ENCODE measurements at regions not wholly inside any gene's neighbourhood (a gene's known extent, or its start where the extent isn't known, plus 50 kb on each side); places are given as distances from the start of the nearest gene placed in this dataset.

DNA sequence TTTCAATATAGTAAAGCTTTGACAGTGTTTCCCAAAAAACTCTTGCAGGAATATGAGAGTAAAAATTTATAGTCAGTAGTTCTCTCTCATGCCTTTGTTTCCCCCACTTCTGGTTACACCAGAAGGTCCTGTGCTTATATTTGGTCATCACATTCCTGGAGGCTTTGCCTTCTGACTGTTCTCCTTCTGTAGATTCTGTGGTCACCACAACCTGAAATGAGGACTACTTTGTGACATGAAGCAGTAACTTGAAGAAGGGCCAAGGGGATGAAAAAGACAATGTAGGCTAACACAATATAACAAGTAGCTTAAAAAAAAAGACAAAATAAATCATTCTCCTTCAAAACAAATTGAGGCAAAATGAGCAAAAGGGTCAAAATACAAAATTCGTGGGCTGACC lies 366.2 kb upstream of the NR3C2 start (continued):
- TF ChIP-seq, protein P1, sequence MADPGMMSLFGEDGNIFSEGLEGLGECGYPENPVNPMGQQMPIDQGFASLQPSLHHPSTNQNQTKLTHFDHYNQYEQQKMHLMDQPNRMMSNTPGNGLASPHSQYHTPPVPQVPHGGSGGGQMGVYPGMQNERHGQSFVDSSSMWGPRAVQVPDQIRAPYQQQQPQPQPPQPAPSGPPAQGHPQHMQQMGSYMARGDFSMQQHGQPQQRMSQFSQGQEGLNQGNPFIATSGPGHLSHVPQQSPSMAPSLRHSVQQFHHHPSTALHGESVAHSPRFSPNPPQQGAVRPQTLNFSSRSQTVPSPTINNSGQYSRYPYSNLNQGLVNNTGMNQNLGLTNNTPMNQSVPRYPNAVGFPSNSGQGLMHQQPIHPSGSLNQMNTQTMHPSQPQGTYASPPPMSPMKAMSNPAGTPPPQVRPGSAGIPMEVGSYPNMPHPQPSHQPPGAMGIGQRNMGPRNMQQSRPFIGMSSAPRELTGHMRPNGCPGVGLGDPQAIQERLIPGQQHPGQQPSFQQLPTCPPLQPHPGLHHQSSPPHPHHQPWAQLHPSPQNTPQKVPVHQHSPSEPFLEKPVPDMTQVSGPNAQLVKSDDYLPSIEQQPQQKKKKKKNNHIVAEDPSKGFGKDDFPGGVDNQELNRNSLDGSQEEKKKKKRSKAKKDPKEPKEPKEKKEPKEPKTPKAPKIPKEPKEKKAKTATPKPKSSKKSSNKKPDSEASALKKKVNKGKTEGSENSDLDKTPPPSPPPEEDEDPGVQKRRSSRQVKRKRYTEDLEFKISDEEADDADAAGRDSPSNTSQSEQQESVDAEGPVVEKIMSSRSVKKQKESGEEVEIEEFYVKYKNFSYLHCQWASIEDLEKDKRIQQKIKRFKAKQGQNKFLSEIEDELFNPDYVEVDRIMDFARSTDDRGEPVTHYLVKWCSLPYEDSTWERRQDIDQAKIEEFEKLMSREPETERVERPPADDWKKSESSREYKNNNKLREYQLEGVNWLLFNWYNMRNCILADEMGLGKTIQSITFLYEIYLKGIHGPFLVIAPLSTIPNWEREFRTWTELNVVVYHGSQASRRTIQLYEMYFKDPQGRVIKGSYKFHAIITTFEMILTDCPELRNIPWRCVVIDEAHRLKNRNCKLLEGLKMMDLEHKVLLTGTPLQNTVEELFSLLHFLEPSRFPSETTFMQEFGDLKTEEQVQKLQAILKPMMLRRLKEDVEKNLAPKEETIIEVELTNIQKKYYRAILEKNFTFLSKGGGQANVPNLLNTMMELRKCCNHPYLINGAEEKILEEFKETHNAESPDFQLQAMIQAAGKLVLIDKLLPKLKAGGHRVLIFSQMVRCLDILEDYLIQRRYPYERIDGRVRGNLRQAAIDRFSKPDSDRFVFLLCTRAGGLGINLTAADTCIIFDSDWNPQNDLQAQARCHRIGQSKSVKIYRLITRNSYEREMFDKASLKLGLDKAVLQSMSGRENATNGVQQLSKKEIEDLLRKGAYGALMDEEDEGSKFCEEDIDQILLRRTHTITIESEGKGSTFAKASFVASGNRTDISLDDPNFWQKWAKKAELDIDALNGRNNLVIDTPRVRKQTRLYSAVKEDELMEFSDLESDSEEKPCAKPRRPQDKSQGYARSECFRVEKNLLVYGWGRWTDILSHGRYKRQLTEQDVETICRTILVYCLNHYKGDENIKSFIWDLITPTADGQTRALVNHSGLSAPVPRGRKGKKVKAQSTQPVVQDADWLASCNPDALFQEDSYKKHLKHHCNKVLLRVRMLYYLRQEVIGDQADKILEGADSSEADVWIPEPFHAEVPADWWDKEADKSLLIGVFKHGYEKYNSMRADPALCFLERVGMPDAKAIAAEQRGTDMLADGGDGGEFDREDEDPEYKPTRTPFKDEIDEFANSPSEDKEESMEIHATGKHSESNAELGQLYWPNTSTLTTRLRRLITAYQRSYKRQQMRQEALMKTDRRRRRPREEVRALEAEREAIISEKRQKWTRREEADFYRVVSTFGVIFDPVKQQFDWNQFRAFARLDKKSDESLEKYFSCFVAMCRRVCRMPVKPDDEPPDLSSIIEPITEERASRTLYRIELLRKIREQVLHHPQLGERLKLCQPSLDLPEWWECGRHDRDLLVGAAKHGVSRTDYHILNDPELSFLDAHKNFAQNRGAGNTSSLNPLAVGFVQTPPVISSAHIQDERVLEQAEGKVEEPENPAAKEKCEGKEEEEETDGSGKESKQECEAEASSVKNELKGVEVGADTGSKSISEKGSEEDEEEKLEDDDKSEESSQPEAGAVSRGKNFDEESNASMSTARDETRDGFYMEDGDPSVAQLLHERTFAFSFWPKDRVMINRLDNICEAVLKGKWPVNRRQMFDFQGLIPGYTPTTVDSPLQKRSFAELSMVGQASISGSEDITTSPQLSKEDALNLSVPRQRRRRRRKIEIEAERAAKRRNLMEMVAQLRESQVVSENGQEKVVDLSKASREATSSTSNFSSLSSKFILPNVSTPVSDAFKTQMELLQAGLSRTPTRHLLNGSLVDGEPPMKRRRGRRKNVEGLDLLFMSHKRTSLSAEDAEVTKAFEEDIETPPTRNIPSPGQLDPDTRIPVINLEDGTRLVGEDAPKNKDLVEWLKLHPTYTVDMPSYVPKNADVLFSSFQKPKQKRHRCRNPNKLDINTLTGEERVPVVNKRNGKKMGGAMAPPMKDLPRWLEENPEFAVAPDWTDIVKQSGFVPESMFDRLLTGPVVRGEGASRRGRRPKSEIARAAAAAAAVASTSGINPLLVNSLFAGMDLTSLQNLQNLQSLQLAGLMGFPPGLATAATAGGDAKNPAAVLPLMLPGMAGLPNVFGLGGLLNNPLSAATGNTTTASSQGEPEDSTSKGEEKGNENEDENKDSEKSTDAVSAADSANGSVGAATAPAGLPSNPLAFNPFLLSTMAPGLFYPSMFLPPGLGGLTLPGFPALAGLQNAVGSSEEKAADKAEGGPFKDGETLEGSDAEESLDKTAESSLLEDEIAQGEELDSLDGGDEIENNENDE (IDR thresholded peaks at IDR 0.05; ENCODE audit: insufficient replicate concordance, low read length): no peak
- no peak for TF ChIP-seq SP2 (IDR thresholded peaks at IDR 0.05; ENCODE audit: low read length)
- no peak for TF ChIP-seq CREB1 (IDR thresholded peaks at IDR 0.05)
- no peak for TF ChIP-seq RXRA (IDR thresholded peaks at IDR 0.05; ENCODE audit: insufficient read depth, low read depth, low read length)
- TF ChIP-seq POU5F1 (IDR thresholded peaks at IDR 0.05; ENCODE audit: low read depth, low read length): no peak
- TF ChIP-seq, protein P2, sequence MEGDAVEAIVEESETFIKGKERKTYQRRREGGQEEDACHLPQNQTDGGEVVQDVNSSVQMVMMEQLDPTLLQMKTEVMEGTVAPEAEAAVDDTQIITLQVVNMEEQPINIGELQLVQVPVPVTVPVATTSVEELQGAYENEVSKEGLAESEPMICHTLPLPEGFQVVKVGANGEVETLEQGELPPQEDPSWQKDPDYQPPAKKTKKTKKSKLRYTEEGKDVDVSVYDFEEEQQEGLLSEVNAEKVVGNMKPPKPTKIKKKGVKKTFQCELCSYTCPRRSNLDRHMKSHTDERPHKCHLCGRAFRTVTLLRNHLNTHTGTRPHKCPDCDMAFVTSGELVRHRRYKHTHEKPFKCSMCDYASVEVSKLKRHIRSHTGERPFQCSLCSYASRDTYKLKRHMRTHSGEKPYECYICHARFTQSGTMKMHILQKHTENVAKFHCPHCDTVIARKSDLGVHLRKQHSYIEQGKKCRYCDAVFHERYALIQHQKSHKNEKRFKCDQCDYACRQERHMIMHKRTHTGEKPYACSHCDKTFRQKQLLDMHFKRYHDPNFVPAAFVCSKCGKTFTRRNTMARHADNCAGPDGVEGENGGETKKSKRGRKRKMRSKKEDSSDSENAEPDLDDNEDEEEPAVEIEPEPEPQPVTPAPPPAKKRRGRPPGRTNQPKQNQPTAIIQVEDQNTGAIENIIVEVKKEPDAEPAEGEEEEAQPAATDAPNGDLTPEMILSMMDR (IDR thresholded peaks at IDR 0.05; ENCODE audit: control extremely low read depth in 1 of 3, insufficient read depth in 1 of 3, low read depth in 1 of 3, low read length in 3 of 3): no peak
- TF ChIP-seq PHF8 (conservative IDR thresholded peaks at IDR 0.05; ENCODE audit: low read depth, low read length): no peak
- no peak for TF ChIP-seq GABPA (IDR thresholded peaks at IDR 0.05; ENCODE audit: borderline replicate concordance, insufficient read depth, low read length)

All from H1 (cell line).